Endodermal cell (in vitro differentiated cells): ENCODE measurements at regions not wholly inside any gene's neighbourhood (a gene's known extent, or its start where the extent isn't known, plus 50 kb on each side); places are given as distances from the start of the nearest gene placed in this dataset.

Source experiments
- DNase-seq: peaks from one replicate; pipeline ENCODE4 v3.0.0-alpha.2; 2017
- H3K27ac ChIP-seq: 2 replicates; pipeline ENCODE4 v1.5.1; 2013; ENCODE audit warnings: mild to moderate bottlenecking, low read depth, low read length, moderate library complexity
- H3K27me3 ChIP-seq: 2 replicates; pipeline ENCODE4 v1.6.1; 2013; ENCODE audit warnings: mild to moderate bottlenecking, low read length, moderate library complexity; ENCODE audit not compliant: insufficient read depth, control insufficient read depth, poor library complexity, severe bottlenecking
- H3K36me3 ChIP-seq: 2 replicates; pipeline ENCODE4 v1.7.0; 2013; ENCODE audit warnings: mild to moderate bottlenecking, low read length, moderate library complexity; ENCODE audit not compliant: control insufficient read depth, insufficient read depth
- H3K4me1 ChIP-seq: one replicate; pipeline ENCODE4 v1.7.0; 2013; ENCODE audit warnings: low read length; ENCODE audit not compliant: control insufficient read depth, insufficient read depth
- H3K4me3 ChIP-seq: 2 replicates; pipeline ENCODE4 v1.5.1; 2013; ENCODE audit warnings: mild to moderate bottlenecking, low read length, moderate library complexity
- H3K9ac ChIP-seq: 2 replicates; pipeline ENCODE4 v1.6.1; 2013; ENCODE audit warnings: mild to moderate bottlenecking, low read length, moderate library complexity; ENCODE audit not compliant: poor library complexity, severe bottlenecking; ENCODE audit errors: extremely low read depth
- H3K9me3 ChIP-seq: 2 replicates; pipeline ENCODE4 v1.6.1; 2013; ENCODE audit warnings: mild to moderate bottlenecking, low read length, moderate library complexity; ENCODE audit not compliant: control insufficient read depth
- H3K27ac Mint-ChIP-seq: 2 replicates; pipeline ENCODE4 v1.8.0; 2020; ENCODE audit warnings: mixed read lengths
- H3K27me3 Mint-ChIP-seq: 2 replicates; pipeline ENCODE4 v1.8.0; 2021; ENCODE audit warnings: mild to moderate bottlenecking, mixed read lengths; ENCODE audit not compliant: insufficient read depth
- H3K36me3 Mint-ChIP-seq: 2 replicates; pipeline ENCODE4 v1.8.0; 2020; ENCODE audit warnings: low read depth, mixed read lengths
- H3K4me1 Mint-ChIP-seq: 2 replicates; pipeline ENCODE4 v1.8.0; 2020; ENCODE audit warnings: mixed read lengths
- H3K4me3 Mint-ChIP-seq: 2 replicates; pipeline ENCODE4 v1.8.0; 2020; ENCODE audit warnings: mild to moderate bottlenecking, moderate library complexity, mixed read lengths
- H3K9me3 Mint-ChIP-seq: 2 replicates; pipeline ENCODE4 v1.8.0; 2020; ENCODE audit warnings: mild to moderate bottlenecking, mixed read lengths
- CTCF ChIP-seq: fragments of 200-600 bp; sonication (generic); conservative IDR thresholded peaks from 2 replicates; pipeline ENCODE4 v1.5.0; 2021; ENCODE audit warnings: antibody characterized with exemption, mild to moderate bottlenecking
- WGBS, 2 experiments: methylation state at CpG; one replicate each; pipeline versions ENCODE4 v1.1.5 to v1.1.7; 2013; ENCODE audit warnings: missing lambda C conversion rate in 2 of 2, mixed read lengths in 1 of 2; ENCODE audit not compliant: insufficient coverage in 1 of 2, insufficient read length in 1 of 2; 5-methylcytosine and 5-hydroxymethylcytosine counted together

- H3K4me1 Mint-ChIP-seq, result peaks cover 24% of the 10 kb centered on the region
- Histone ChIP-seq H3K36me3 (no peaks in the 10 kb centered on the region), H3K27ac (no peak overlapping the region), H3K9me3 (no peaks in the 10 kb centered on the region), H3K4me3 (peak overlapping the region; percentile 24), H3K4me1 (peaks cover 8% of the 10 kb centered on the region), H3K27me3 (no peaks in the 10 kb centered on the region), H3K9ac (no peak overlapping the region)
- H3K27ac Mint-ChIP-seq, result no peak overlapping the region
- TF ChIP-seq CTCF, result no peak
- WGBS, 2 experiments, result 70 to 83% methylated on average over 8 to 11 of the region's 11 CpGs
- peak; percentile 63 for DNase-seq
- no peak overlapping the region for H3K4me3 Mint-ChIP-seq
- no peaks in the 10 kb centered on the region for H3K36me3 Mint-ChIP-seq
- H3K9me3 Mint-ChIP-seq, result no peaks in the 10 kb centered on the region
- no peaks in the 10 kb centered on the region for H3K27me3 Mint-ChIP-seq
Measured at GRCh38 chr18:7514796-7515440, 52.2 kb upstream of the PTPRM start.

- H3K4me3 Mint-ChIP-seq, result no peak overlapping the region
- Histone ChIP-seq H3K4me1 (peaks cover 8% of the 10 kb centered on the region), H3K27ac (no peak overlapping the region), H3K9me3 (no peaks in the 10 kb centered on the region), H3K4me3 (no peak overlapping the region), H3K36me3 (no peaks in the 10 kb centered on the region), H3K27me3 (no peaks in the 10 kb centered on the region), H3K9ac (no peak overlapping the region)
- no peak for DNase-seq
- 93 to 94% methylated on average over 5 to 9 of the region's 9 CpGs for whole genome bisulfite sequencing, 2 experiments
- no peaks in the 10 kb centered on the region for H3K9me3 Mint-ChIP-seq
- H3K4me1 Mint-ChIP-seq, result peaks cover 27% of the 10 kb centered on the region
- H3K27me3 Mint-ChIP-seq, result no peaks in the 10 kb centered on the region
- no peaks in the 10 kb centered on the region for H3K36me3 Mint-ChIP-seq
- no peak for TF ChIP-seq CTCF
- H3K27ac Mint-ChIP-seq, result no peak overlapping the region
Measured at GRCh38 chr18:7516266-7517117, 50.6 kb upstream of the PTPRM start.
